ENCODE measurements at regions not wholly inside any gene's neighbourhood (a gene's known extent, or its start where the extent isn't known, plus 50 kb on each side); places are given as distances from the start of the nearest gene placed in this dataset.

DNA sequence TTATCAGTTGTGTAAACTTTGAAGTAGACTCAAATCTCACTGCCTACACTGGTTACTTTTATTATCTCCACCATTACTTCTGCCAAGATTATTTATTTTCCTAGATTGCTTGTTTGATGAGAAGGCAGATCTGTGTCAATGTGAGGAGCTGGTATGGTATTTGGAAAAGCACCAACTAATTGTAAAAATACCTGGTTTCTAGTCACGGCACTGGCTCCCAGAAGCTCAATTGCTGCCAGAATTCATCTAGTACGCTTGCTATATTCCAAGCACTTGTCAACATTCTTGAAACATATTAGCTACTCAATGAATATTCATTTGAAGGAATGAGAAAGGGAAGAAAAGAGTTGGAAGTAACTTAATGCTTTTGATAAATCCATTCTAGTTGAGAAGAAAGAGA, 1376.8 kb upstream of the ADGRL3 start:
- TF ChIP-seq SIN3A (IDR thresholded peaks at IDR 0.05; ENCODE audit: borderline replicate concordance, insufficient read depth, low read length) = no peak
- TF ChIP-seq, protein P1, sequence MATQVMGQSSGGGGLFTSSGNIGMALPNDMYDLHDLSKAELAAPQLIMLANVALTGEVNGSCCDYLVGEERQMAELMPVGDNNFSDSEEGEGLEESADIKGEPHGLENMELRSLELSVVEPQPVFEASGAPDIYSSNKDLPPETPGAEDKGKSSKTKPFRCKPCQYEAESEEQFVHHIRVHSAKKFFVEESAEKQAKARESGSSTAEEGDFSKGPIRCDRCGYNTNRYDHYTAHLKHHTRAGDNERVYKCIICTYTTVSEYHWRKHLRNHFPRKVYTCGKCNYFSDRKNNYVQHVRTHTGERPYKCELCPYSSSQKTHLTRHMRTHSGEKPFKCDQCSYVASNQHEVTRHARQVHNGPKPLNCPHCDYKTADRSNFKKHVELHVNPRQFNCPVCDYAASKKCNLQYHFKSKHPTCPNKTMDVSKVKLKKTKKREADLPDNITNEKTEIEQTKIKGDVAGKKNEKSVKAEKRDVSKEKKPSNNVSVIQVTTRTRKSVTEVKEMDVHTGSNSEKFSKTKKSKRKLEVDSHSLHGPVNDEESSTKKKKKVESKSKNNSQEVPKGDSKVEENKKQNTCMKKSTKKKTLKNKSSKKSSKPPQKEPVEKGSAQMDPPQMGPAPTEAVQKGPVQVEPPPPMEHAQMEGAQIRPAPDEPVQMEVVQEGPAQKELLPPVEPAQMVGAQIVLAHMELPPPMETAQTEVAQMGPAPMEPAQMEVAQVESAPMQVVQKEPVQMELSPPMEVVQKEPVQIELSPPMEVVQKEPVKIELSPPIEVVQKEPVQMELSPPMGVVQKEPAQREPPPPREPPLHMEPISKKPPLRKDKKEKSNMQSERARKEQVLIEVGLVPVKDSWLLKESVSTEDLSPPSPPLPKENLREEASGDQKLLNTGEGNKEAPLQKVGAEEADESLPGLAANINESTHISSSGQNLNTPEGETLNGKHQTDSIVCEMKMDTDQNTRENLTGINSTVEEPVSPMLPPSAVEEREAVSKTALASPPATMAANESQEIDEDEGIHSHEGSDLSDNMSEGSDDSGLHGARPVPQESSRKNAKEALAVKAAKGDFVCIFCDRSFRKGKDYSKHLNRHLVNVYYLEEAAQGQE (IDR thresholded peaks at IDR 0.05; ENCODE audit: insufficient read depth in 1 of 2, low read depth in 2 of 2, low read length in 2 of 2) = no peak
- no peak for TF ChIP-seq POLR2AphosphoS5 (IDR thresholded peaks at IDR 0.05; ENCODE audit: low read depth, low read length)
- TF ChIP-seq TAF1 (IDR thresholded peaks at IDR 0.05; ENCODE audit: borderline replicate concordance, insufficient read depth, low read length) = no peak
- TF ChIP-seq FOXP2 (optimal IDR thresholded peaks at IDR 0.05; ENCODE audit: borderline replicate concordance, extremely low read depth, extremely low read length, insufficient read depth) = no peak

DNA sequence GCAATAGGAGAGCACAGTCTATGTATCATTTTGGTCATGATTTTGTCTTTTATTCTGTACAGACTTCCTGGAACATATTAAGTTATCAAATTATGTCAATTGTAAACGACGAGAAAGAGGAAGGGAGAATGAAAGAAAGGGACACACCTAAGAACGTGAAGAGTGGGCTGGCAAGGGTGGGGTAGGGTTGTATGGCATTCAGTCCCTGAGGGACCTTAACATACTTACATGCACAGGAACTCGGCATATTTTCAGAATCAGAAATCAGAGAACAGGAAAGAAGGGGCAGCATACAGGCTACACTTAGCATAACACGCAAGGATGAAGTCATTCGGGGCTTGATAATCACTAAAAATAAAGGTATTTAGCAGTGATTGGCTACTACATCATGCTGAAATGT, 1375.0 kb upstream of the ADGRL3 start:
- TF ChIP-seq FOXP2 (optimal IDR thresholded peaks at IDR 0.05; ENCODE audit: borderline replicate concordance, extremely low read depth, extremely low read length, insufficient read depth) = no peak
- TF ChIP-seq POLR2AphosphoS5 (IDR thresholded peaks at IDR 0.05; ENCODE audit: low read depth, low read length) = no peak
- TF ChIP-seq TAF1 (IDR thresholded peaks at IDR 0.05; ENCODE audit: borderline replicate concordance, insufficient read depth, low read length) = no peak
- TF ChIP-seq SIN3A (IDR thresholded peaks at IDR 0.05; ENCODE audit: borderline replicate concordance, insufficient read depth, low read length) = no peak
- TF ChIP-seq, protein P1 (IDR thresholded peaks at IDR 0.05; ENCODE audit: insufficient read depth in 1 of 2, low read depth in 2 of 2, low read length in 2 of 2) = no peak

DNA sequence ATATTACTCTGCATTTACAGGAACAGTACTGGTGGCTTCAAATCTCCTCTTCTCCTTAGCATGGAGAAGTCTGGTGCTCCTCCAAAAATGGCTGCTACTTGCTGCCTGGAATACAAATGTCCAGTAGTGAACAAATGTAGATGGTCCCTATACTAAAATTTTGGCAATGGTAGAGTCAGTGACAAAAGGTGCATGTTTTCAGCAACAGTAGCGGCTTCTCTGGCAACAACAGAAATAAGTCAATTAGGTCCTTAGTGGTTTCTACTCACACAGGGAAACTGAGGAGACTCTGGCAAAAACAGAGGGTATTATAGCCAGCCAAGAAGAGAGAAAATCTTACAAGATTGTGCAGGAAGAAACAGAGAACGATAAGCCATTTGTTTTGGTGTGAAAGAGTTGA, 1368.4 kb upstream of the ADGRL3 start:
- TF ChIP-seq SIN3A (IDR thresholded peaks at IDR 0.05; ENCODE audit: borderline replicate concordance, insufficient read depth, low read length) (no peak), POLR2AphosphoS5 (IDR thresholded peaks at IDR 0.05; ENCODE audit: low read depth, low read length) (no peak), TAF1 (IDR thresholded peaks at IDR 0.05; ENCODE audit: borderline replicate concordance, insufficient read depth, low read length) (no peak), FOXP2 (optimal IDR thresholded peaks at IDR 0.05; ENCODE audit: borderline replicate concordance, extremely low read depth, extremely low read length, insufficient read depth) (no peak)
- TF ChIP-seq, protein P1 (IDR thresholded peaks at IDR 0.05; ENCODE audit: insufficient read depth in 1 of 2, low read depth in 2 of 2, low read length in 2 of 2) = no peak

DNA sequence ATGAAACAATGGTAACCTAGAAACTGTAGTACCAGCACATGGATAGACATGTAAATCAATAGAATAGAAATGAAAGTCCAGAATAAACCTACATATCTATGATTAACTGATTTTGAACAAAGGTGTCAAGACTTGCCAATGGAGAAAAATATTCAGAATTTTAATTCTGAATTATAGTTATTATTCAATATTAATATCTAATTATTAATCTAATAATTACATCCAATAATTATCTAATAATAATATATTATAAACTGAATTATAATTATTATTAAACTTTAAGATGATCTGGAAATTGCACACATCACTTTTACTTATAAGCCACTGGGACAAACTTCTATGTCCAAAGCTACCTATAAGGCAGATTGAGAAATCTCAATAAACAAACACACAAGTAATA, 1365.2 kb upstream of the ADGRL3 start:
- no peak for TF ChIP-seq POLR2AphosphoS5 (IDR thresholded peaks at IDR 0.05; ENCODE audit: low read depth, low read length)
- TF ChIP-seq, protein P1 (IDR thresholded peaks at IDR 0.05; ENCODE audit: insufficient read depth in 1 of 2, low read depth in 2 of 2, low read length in 2 of 2) = no peak
- no peak for TF ChIP-seq SIN3A (IDR thresholded peaks at IDR 0.05; ENCODE audit: borderline replicate concordance, insufficient read depth, low read length)
- TF ChIP-seq FOXP2 (optimal IDR thresholded peaks at IDR 0.05; ENCODE audit: borderline replicate concordance, extremely low read depth, extremely low read length, insufficient read depth) = no peak
- TF ChIP-seq TAF1 (IDR thresholded peaks at IDR 0.05; ENCODE audit: borderline replicate concordance, insufficient read depth, low read length) = no peak

DNA sequence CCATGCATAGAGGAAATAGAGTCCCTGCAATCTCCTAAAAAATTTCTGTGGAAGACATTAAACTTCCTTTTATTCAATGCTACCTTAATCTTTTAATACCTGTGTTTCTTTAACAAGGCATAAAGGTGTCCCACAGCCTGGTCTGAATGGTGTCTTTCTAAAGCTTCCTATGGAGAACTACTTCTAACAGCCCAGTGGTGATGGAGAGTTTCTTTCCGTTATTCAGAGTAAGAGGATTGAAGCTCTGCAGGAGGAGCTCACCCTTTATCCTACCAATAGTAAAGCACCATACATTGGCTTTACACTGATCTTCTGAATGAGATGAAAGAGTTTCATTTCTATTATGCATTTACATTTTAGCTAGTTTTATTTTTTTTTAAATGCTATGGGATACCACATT, 1362.4 kb upstream of the ADGRL3 start:
- no peak for TF ChIP-seq TAF1 (IDR thresholded peaks at IDR 0.05; ENCODE audit: borderline replicate concordance, insufficient read depth, low read length)
- no peak for TF ChIP-seq POLR2AphosphoS5 (IDR thresholded peaks at IDR 0.05; ENCODE audit: low read depth, low read length)
- TF ChIP-seq FOXP2 (optimal IDR thresholded peaks at IDR 0.05; ENCODE audit: borderline replicate concordance, extremely low read depth, extremely low read length, insufficient read depth) = no peak
- no peak for TF ChIP-seq SIN3A (IDR thresholded peaks at IDR 0.05; ENCODE audit: borderline replicate concordance, insufficient read depth, low read length)
- TF ChIP-seq, protein P1 (IDR thresholded peaks at IDR 0.05; ENCODE audit: insufficient read depth in 1 of 2, low read depth in 2 of 2, low read length in 2 of 2) = no peak

Measured in PFSK-1 (cell line).